Immature natural killer cell (primary cell): ENCODE measurements at regions not wholly inside any gene's neighbourhood (a gene's known extent, or its start where the extent isn't known, plus 50 kb on each side); places are given as distances from the start of the nearest gene placed in this dataset.

Experiments used
- DNase-seq, 3 donors: peaks; one replicate each; pipeline ENCODE4 v3.0.0; 2022; ENCODE audit warnings: mixed read lengths in 1 of 3
- H3K27ac Mint-ChIP-seq, 6 donors: one replicate each; pipeline ENCODE4 v1.8.0; 2020; ENCODE audit warnings: mixed read lengths in 6 of 6, mild to moderate bottlenecking in 5 of 6, inconsistent platforms in 4 of 6, moderate library complexity in 3 of 6
- H3K27me3 Mint-ChIP-seq, 3 donors: one replicate each; pipeline ENCODE4 v1.8.0; 2020 to 2021; ENCODE audit warnings: low read depth in 3 of 3, mild to moderate bottlenecking in 3 of 3, mixed read lengths in 3 of 3, moderate library complexity in 3 of 3, inconsistent platforms in 1 of 3
- H3K36me3 Mint-ChIP-seq, 3 donors: one replicate each; pipeline ENCODE4 v1.8.0; 2020; ENCODE audit warnings: mixed read lengths in 3 of 3, inconsistent platforms in 2 of 3, mild to moderate bottlenecking in 2 of 3
- H3K4me1 Mint-ChIP-seq, 2 donors: one replicate each; pipeline ENCODE4 v1.8.0; 2020; ENCODE audit warnings: inconsistent platforms in 2 of 2, mild to moderate bottlenecking in 2 of 2, mixed read lengths in 2 of 2, moderate library complexity in 1 of 2
- H3K4me3 Mint-ChIP-seq, 5 donors: one replicate each; pipeline ENCODE4 v1.8.0; 2020; ENCODE audit warnings: mild to moderate bottlenecking in 5 of 5, mixed read lengths in 5 of 5, inconsistent platforms in 3 of 5, moderate library complexity in 3 of 5
- H3K9me3 Mint-ChIP-seq, 6 donors: one replicate each; pipeline ENCODE4 v1.8.0; 2020; ENCODE audit warnings: mild to moderate bottlenecking in 6 of 6, mixed read lengths in 6 of 6, inconsistent platforms in 4 of 6, moderate library complexity in 3 of 6

GRCh38 chr19:29320086-29320485, 107.1 kb upstream of the UQCRFS1 start:
- no peak for DNase-seq
- Mint-ChIP-seq H3K4me3 (no peak overlapping the region), H3K27ac (no peak overlapping the region), H3K9me3 (no peaks in the 10 kb centered on the region), H3K27me3 (peaks cover 1 to 4% (median 2%) of the 10 kb centered on the region in 3 donors), H3K36me3 (no peaks in the 10 kb centered on the region), H3K4me1 (no peaks in the 10 kb centered on the region)

GRCh38 chr19:29320618-29321017, 107.7 kb upstream of the UQCRFS1 start:
- Mint-ChIP-seq H3K9me3 (no peaks in the 10 kb centered on the region), H3K4me1 (no peaks in the 10 kb centered on the region), H3K27me3 (peaks cover 0 to 4% (median 2%) of the 10 kb centered on the region in 3 donors), H3K36me3 (no peaks in the 10 kb centered on the region), H3K4me3 (no peak overlapping the region), H3K27ac (no peak overlapping the region)
- DNase-seq: no peak

DNA sequence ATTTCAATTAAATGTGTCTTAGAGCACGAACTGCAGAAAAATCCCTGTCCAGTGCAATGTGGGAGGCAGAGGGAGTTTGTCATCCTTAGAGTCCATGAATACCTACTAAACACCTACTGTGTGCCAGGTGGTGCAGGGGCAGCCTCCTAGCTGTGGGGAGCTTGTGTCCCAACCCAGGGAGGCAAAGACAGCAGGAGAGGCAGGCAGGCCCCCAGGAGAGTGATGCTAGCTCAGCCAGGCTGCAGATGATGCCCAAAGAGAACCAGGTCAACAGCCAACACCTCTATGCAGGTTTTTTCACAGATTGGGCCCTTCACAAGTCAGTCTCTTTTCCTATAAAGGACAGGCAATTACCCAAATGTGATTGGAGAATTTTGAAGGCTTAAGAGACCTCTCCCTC, 108.2 kb upstream of the UQCRFS1 start:
- DNase-seq: no peak
- Mint-ChIP-seq H3K36me3 (no peaks in the 10 kb centered on the region), H3K27me3 (peaks cover 0 to 4% (median 3%) of the 10 kb centered on the region in 3 donors)

GRCh38 chr19:29323021-29323430, 110.1 kb upstream of the UQCRFS1 start:
- Mint-ChIP-seq H3K36me3 (no peaks in the 10 kb centered on the region), H3K27ac (no peak overlapping the region), H3K4me3 (no peak overlapping the region)

More for the DNA sequence above, 108.2 kb upstream of the UQCRFS1 start:
- no peaks in the 10 kb centered on the region for H3K4me1 Mint-ChIP-seq
- H3K27ac Mint-ChIP-seq: no peak overlapping the region
- H3K9me3 Mint-ChIP-seq: no peaks in the 10 kb centered on the region
- no peak overlapping the region for H3K4me3 Mint-ChIP-seq

DNA sequence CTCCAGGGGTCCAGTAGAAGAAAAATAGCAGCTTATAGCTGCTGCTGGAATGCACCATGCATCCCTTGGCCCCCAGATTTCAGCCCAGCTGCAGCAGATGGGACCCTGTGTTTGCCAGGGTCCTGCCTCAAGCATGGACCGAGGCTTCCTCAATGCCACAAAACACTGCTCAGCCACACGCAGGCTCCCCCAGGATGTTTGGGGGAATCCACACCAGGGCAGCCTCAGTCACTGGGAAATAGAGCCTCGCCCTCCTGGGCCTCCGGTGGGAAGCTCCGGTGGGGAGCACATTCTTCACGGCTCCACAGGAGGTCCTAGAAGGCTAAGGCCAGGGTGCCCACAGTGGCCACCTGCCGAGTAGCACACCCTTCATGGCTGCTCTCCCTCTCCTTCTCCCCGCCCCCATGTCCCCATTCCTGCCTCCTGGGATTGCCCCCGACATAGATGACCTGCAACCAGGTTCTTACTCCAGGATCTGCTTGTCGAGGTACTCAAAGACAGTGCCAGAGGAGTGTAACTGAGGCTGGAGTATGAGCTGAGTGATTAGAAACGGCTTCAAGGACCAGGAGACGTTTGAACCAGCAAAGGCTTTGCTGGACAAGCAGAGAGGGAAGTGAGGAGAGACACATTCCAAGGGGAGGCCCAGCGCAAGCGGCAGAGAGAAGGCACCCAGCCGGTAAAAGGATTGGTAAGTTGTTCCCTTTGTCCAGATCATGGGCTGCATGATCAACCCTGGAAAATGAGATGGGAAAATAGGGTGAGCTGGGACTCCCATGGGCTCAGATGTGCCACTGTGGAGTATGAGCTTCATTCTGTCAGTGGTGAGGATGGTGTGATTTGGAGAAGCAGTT, 110.7 kb upstream of the UQCRFS1 start:
- peaks cover 2% of the 10 kb centered on the region in 3 donors for H3K27me3 Mint-ChIP-seq
- no peak overlapping the region for H3K4me3 Mint-ChIP-seq
- H3K4me1 Mint-ChIP-seq: no peaks in the 10 kb centered on the region
- H3K27ac Mint-ChIP-seq: peak overlapping the region in 1 of 6 donors; percentile 32
- H3K36me3 Mint-ChIP-seq: no peaks in the 10 kb centered on the region
- H3K9me3 Mint-ChIP-seq: no peaks in the 10 kb centered on the region
- no peak for DNase-seq

More at GRCh38 chr19:29323021-29323430, 110.1 kb upstream of the UQCRFS1 start:
- peaks cover 2% of the 10 kb centered on the region in 3 donors for H3K27me3 Mint-ChIP-seq
- no peaks in the 10 kb centered on the region for H3K4me1 Mint-ChIP-seq
- no peak for DNase-seq
- H3K9me3 Mint-ChIP-seq: no peaks in the 10 kb centered on the region

GRCh38 chr19:29324291-29324680, 111.3 kb upstream of the UQCRFS1 start:
- no peak overlapping the region for H3K4me3 Mint-ChIP-seq

DNA sequence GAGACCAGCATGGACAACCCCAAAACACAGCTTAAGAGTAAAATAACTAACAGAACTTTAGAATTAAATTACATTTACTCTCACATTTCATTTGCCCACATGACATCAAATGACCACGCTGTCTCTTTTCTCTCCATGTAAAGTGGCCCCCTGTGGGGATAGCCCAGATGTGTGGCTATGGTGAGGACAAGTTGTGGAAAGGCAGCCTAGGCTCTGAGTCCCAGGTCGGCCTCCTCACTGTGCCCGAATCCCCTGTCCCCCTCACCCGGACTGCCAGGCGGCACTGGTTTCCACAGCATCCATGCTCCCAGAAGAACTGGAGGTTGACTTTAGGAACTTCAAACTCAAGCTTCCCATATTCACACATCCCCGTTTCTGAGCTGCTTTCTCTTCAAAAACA, 111.8 kb upstream of the UQCRFS1 start:
- no peak for DNase-seq

More at GRCh38 chr19:29324291-29324680, 111.3 kb upstream of the UQCRFS1 start:
- no peak for DNase-seq
- Mint-ChIP-seq H3K27me3 (peaks cover 2 to 3% (median 2%) of the 10 kb centered on the region in 3 donors), H3K36me3 (no peaks in the 10 kb centered on the region), H3K27ac (no peak overlapping the region), H3K9me3 (no peaks in the 10 kb centered on the region), H3K4me1 (no peaks in the 10 kb centered on the region)

GRCh38 chr19:29325241-29325975, 112.5 kb upstream of the UQCRFS1 start:
- DNase-seq: no peak

More for the DNA sequence above, 111.8 kb upstream of the UQCRFS1 start:
- Mint-ChIP-seq H3K27ac (no peak overlapping the region), H3K4me1 (no peaks in the 10 kb centered on the region), H3K9me3 (no peaks in the 10 kb centered on the region), H3K36me3 (no peaks in the 10 kb centered on the region), H3K27me3 (peaks cover 2 to 3% (median 2%) of the 10 kb centered on the region in 3 donors), H3K4me3 (no peak overlapping the region)

DNA sequence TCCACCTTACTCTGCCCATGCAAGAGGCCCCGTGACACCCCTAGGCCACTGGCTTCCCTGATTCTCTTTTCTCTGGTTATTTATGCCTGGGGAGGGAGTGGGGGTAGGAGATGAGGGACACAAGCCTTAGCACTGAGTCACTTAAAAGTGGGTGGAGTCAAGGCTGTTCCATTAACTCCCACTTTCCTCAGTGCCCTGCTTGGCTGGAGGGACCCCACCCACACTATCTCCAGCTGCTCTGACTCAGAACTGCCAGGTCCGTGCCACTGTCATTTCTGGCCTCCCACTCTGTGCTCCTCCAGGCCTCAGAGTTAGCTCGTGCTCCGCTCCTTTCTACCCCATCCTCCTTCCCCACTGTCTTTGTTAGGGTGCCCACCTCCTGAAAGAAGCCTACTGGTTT, 113.4 kb upstream of the UQCRFS1 start:
- Mint-ChIP-seq H3K36me3 (no peaks in the 10 kb centered on the region), H3K4me3 (no peak overlapping the region)

More at GRCh38 chr19:29325241-29325975, 112.5 kb upstream of the UQCRFS1 start:
- Mint-ChIP-seq H3K36me3 (no peaks in the 10 kb centered on the region), H3K9me3 (peaks cover 0 to 1% (median 0%) of the 10 kb centered on the region in 6 donors), H3K4me1 (no peaks in the 10 kb centered on the region), H3K27me3 (peaks cover 2 to 6% (median 3%) of the 10 kb centered on the region in 3 donors), H3K4me3 (no peak overlapping the region), H3K27ac (no peak overlapping the region)

DNA sequence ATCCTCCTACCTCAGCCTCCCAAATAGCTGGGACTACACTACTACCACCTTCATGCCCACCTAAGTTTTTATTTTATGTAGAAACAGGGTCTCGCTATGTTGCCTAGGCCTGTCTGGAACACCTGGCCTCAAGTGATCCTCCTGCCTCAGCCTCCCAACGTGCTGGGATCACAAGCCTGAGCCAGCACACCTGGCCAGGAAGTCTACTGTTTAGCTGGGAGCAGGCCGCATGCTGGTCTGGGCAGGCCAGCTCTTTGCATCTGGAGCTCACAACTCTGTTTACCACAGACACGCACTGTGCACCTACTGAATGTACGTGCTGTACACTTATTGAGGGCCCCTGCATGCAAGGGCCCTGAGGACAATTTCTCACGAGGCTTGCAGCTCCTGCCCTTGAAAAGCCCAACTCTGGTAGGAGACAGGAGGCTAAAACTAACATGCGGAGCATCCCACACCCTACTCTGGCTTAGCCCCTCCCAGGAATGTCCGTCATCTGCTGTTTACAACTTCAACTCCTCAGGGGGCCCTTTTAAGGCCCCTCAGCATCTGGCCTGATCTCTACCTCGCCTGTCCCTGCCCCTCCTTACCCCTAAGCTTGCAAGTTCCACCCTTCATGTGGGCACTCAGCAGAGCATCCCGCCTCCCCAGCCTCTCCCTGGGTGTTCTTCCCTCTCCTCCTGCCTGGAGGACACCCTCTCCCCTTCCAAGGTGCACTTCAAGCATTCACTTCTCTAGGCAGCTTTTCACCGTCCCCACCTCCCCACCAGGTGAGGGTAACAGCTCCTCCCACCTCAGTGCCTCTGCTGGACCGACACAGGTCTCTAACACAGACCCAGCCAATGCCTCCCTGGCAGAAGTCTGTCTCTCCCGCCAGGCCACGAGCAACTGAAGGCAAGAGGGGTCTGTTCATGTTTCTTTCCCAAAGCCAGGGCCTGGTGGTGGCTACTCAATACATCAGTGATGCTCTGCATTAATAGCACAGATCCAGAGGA, 114.2 kb upstream of the UQCRFS1 start:
- Mint-ChIP-seq H3K9me3 (peaks cover 0 to 1% (median 0%) of the 10 kb centered on the region in 6 donors), H3K27ac (no peak overlapping the region), H3K27me3 (peaks cover 4 to 8% (median 5%) of the 10 kb centered on the region in 3 donors), H3K4me1 (no peaks in the 10 kb centered on the region), H3K4me3 (no peak overlapping the region), H3K36me3 (no peaks in the 10 kb centered on the region)
- DNase-seq: no peak

More for the DNA sequence above, 113.4 kb upstream of the UQCRFS1 start:
- Mint-ChIP-seq H3K9me3 (peaks cover 0 to 1% (median 0%) of the 10 kb centered on the region in 6 donors), H3K4me1 (no peaks in the 10 kb centered on the region), H3K27ac (no peak overlapping the region), H3K27me3 (peaks cover 4 to 8% (median 5%) of the 10 kb centered on the region in 3 donors)
- no peak for DNase-seq

- DNase-seq: no peak
- H3K27ac Mint-ChIP-seq: no peak overlapping the region
- peaks cover 0 to 1% (median 0%) of the 10 kb centered on the region in 6 donors for H3K9me3 Mint-ChIP-seq
Measured at GRCh38 chr19:29328586-29328985, 115.6 kb upstream of the UQCRFS1 start.

DNA sequence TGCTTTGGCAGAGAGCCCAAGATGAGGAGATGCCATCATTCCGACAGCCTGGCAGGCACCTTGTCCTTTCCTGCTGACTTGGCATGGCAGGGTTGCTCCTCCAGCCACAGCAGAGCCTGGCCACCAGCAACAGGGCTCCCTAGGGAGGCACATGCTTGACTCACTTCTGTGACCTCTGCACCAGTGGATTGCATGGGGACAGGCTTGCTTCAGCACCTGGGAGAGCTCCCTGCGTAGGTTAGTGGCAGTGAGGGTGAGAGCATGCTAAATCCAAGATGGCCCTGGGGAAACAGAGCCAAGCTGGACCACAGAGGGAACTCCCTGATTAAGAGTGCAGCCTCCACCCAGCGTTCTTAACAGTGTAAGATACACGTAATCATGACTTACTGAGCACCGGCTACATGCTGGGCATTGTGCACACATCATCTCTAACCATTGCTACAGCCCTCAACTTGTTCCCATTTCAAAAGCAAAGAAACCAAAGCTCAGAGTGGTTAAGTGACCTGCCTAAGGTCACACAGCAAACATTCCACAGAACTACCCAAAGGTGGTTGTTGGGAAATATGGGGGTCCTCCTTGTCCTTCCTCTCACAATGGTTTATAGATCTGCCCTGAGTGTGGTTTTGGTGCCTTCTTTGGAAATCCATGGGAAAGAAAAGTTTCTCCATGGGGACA, 116.6 kb upstream of the UQCRFS1 start:
- no peaks in the 10 kb centered on the region for H3K36me3 Mint-ChIP-seq
- H3K9me3 Mint-ChIP-seq: peaks cover 0 to 1% (median 0%) of the 10 kb centered on the region in 6 donors
- peak in 1 of 3 donors; percentile 4 for DNase-seq
- peaks cover 4 to 8% (median 5%) of the 10 kb centered on the region in 3 donors for H3K27me3 Mint-ChIP-seq
- H3K4me3 Mint-ChIP-seq: no peak overlapping the region
- no peaks in the 10 kb centered on the region for H3K4me1 Mint-ChIP-seq
- no peak overlapping the region for H3K27ac Mint-ChIP-seq

More at GRCh38 chr19:29328586-29328985, 115.6 kb upstream of the UQCRFS1 start:
- Mint-ChIP-seq H3K4me1 (no peaks in the 10 kb centered on the region), H3K36me3 (no peaks in the 10 kb centered on the region), H3K27me3 (peaks cover 4 to 8% (median 5%) of the 10 kb centered on the region in 3 donors), H3K4me3 (no peak overlapping the region)
